Activated CD4-positive, CD25-positive, alpha-beta regulatory T cell (primary cell): ENCODE measurements at regions not wholly inside any gene's neighbourhood (a gene's known extent, or its start where the extent isn't known, plus 50 kb on each side); places are given as distances from the start of the nearest gene placed in this dataset.

Experiments
- DNase-seq, 4 experiments: peaks; one replicate each; lab custom pipeline; 2025; lab: John Stamatoyannopoulos, UW

- no peak for DNase-seq
Observed at GRCh38 chr15:95281470-95281869, 1049.0 kb upstream of the NR2F2 start.

DNA sequence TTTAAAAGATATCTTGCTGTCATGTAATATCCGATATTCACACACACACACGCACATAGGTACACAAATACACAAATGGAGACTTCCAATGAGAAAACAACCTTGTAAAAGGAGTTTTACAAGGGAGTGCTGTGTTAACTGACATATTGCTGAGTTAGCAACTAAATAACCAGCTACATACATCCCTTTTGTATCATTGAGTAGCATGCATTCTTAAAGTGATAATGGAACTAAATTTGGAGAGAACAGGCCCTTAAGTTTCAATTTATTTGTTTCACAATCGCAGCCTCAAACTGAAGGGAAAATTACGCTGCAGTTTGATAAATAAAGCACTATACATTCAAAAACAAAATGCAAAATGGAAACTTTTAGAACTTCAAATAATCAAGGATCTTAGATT is 1046.0 kb upstream of the NR2F2 start:
- DNase-seq, result no peak

DNA sequence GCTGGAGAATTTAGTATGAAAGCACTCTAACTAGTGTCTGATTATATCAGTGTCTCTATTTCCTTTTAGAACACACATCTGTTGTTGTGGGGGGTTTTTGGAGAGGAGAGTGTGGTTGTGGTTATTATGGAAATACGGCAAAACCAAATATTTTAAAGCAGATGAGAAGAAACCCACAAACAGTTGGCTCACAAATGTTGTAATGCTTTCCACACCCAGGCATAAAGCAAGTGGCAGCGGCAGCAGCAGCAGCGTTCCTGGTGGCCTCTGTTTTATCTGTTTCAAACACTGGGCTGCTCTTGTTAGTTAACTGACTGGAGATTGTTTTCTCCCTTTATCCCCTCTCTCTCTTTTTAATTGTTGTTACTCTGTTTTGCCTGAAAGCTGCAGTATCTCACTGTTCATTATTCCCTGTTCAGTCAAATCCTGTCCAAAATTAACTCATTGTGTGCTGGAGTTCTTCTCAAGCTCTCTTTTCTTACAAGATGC is 1045.5 kb upstream of the NR2F2 start:
- DNase-seq, result no peak

GRCh38 chr15:95286352-95286880 is 1044.1 kb upstream of the NR2F2 start:
- no peak for DNase-seq

GRCh38 chr15:95287720-95288103 is 1042.8 kb upstream of the NR2F2 start:
- no peak for DNase-seq

- no peak for DNase-seq
Observed at GRCh38 chr15:95288626-95289025, 1041.9 kb upstream of the NR2F2 start.

GRCh38 chr15:95290176-95290974 is 1040.1 kb upstream of the NR2F2 start:
- DNase-seq, result no peak

DNA sequence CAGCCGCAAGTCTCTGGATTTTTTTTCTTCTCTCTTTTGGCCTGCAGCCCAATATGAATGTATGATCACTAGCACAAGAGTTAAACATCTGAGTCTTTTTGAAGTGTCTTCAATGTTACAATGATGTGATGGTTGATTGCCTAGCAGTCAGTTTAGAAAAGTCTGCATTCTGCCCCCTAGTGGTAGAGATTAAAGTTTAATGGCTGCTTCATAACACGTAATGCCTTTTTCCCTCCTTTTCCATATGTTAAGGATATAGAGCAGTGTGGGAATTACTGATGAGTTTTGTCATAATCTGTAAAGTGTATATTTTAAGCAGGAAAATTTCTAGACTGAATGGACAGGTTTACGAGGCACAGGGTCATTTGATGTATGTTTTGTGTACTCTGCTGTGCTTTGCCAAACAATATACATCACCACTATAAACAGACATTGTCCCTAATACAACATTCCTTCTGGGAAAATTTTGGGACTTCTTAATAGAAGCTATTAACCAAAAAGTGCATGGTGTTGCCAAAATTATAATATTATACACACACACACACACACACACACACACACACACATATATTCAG is 1038.5 kb upstream of the NR2F2 start:
- DNase-seq, result no peak

GRCh38 chr15:95292785-95293450 is 1037.6 kb upstream of the NR2F2 start:
- DNase-seq, result no peak

GRCh38 chr15:95293456-95294031 is 1037.0 kb upstream of the NR2F2 start:
- DNase-seq, result no peak

DNA sequence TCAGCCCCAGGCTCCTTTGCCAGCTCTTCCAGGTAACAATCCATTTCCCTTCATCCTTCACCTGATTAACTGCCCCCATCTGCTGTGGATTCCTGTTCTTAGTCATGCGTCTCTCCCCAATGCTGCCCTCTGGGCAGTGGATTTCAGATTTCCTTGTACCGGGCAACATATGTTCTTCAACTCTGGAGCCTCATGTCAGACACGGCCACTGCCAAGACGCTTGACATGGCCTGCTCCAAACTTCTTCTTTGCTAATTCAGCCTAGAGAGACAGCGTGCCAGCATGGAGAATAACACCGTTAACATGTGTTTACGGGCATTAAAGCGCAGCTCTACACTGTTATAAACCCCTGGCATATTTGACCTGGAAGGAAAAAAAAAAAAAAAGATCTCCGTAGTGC is 1035.1 kb upstream of the NR2F2 start:
- no peak for DNase-seq

GRCh38 chr15:95295896-95296625 is 1034.4 kb upstream of the NR2F2 start:
- no peak for DNase-seq

- DNase-seq, result no peak
Observed at GRCh38 chr15:95296643-95297042, 1033.9 kb upstream of the NR2F2 start.

- DNase-seq, result no peak
Observed at GRCh38 chr15:95298729-95299128, 1031.8 kb upstream of the NR2F2 start.

DNA sequence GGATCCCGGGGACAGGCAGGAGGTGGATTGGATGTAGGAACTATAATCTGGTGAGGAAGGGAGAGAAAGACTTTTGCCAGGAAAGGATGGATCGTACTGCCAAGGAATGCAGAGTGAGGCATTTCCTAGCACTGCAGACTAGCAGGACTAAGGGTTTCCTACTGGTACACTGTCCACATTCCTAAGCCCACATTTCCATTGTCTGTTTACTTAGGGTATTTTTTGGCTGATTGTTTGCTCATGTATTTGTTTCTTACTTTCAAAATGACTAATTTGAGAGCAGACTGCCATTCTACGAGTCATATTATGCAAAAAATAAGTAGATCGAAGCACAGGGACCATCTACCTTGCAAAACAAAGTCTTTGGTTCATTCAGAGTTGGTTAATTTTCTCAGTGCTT is 1029.5 kb upstream of the NR2F2 start:
- DNase-seq, result no peak

- no peak for DNase-seq
Observed at GRCh38 chr15:95302206-95302605, 1028.3 kb upstream of the NR2F2 start.

- no peak for DNase-seq
Observed at GRCh38 chr15:95302809-95303208, 1027.7 kb upstream of the NR2F2 start.

DNA sequence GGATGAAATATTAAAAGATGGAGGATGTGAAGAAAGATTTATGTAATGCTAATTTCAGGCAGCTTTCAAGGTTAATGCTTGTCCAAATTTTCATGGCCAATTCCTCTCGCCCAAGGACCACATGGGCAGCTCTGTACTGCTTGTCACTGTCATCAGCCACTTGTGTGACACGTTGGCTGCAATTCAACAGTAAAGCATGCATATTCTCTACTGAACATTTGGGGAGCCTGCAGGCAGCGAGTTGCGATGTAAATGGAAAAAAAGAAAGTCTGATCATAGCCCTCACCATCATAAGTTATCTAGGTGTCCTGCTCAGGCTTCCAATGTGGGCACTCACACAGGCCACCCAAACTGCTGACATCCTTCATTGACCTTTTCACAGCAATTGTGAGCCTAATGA is 1026.8 kb upstream of the NR2F2 start:
- no peak for DNase-seq

GRCh38 chr15:95304151-95304946 is 1026.2 kb upstream of the NR2F2 start:
- DNase-seq, result no peak

DNA sequence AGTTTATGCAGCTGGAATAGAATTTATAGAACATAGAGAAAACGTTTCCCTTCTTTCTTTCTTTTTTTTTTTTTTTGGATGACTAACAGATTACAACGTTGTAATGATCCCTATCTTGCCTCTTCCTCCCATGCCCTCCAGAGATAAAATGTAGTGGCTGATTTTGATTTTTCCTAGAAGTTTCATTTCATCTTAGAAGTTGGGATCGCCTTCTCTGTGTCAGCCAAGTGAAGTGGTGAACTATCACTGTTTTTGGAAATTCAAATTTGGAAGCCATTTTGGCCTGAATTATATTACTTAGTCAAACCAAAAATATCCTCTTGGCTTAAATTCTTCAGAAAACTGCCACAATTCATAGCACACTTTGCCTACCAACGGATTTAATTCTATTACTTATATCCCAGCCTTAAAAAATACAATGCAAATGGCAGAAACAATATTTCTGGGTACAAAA is 1025.5 kb upstream of the NR2F2 start:
- no peak for DNase-seq

- DNase-seq, result no peak
Observed at GRCh38 chr15:95307115-95307514, 1023.4 kb upstream of the NR2F2 start.
